Small intestine (tissue), 7 donors: ENCODE measurements at regions not wholly inside any gene's neighbourhood (a gene's known extent, or its start where the extent isn't known, plus 50 kb on each side); places are given as distances from the start of the nearest gene placed in this dataset.
"Not testable (repeated sequence)": the region's sequence is repeated elsewhere in the genome, so short reads cannot be mapped to it uniquely, and the experiment has no call there.

Experiments
- DNase-seq, 2 donors: peaks; one replicate each; pipeline versions ENCODE4 v3.0.0 to v3.0.0-alpha.2; 2013
- FAIRE-seq: peaks from 2 replicates; lab custom pipeline; 2012; peaks lifted over from hg19 to GRCh38; lab: Jason Lieb, UNC
- H3K27ac ChIP-seq, 3 donors: one replicate each; pipeline ENCODE4 v1.5.1; 2013; ENCODE audit warnings: low read length in 2 of 3, mild to moderate bottlenecking in 2 of 3, control low read depth in 1 of 3, inconsistent platforms in 1 of 3, low read depth in 1 of 3, moderate library complexity in 1 of 3
- H3K27me3 ChIP-seq, 3 donors: one replicate each; pipeline ENCODE4 v1.6.1; 2013; ENCODE audit warnings: low read length in 3 of 3, inconsistent platforms in 1 of 3; ENCODE audit not compliant: control insufficient read depth in 3 of 3, insufficient read depth in 3 of 3
- H3K36me3 ChIP-seq, 3 donors: one replicate each; pipeline ENCODE4 v1.6.1; 2013; ENCODE audit warnings: low read length in 3 of 3, inconsistent platforms in 1 of 3, low read depth in 1 of 3, mild to moderate bottlenecking in 1 of 3, moderate library complexity in 1 of 3; ENCODE audit not compliant: control insufficient read depth in 3 of 3, insufficient read depth in 2 of 3
- H3K4me1 ChIP-seq, 3 donors: one replicate each; pipeline ENCODE4 v1.6.1; 2013; ENCODE audit warnings: low read length in 2 of 3, inconsistent platforms in 1 of 3, low read depth in 1 of 3, mild to moderate bottlenecking in 1 of 3, moderate library complexity in 1 of 3; ENCODE audit not compliant: control insufficient read depth in 3 of 3, insufficient read depth in 2 of 3
- H3K4me3 ChIP-seq, 3 donors: one replicate each; pipeline ENCODE4 v1.5.1; 2013; ENCODE audit warnings: low read length in 3 of 3, control low read depth in 1 of 3, inconsistent platforms in 1 of 3, low read depth in 1 of 3, mild to moderate bottlenecking in 1 of 3, moderate library complexity in 1 of 3
- H3K9me3 ChIP-seq, 2 donors: one replicate each; pipeline ENCODE4 v1.6.1; 2013; ENCODE audit warnings: low read depth in 1 of 2, low read length in 1 of 2; ENCODE audit not compliant: control insufficient read depth in 2 of 2, insufficient read depth in 1 of 2
- WGBS, 3 donors: extraction: QIAGEN DNeasy Blood & Tissue Kit; methylation state at CpG; one replicate each; pipeline ENCODE4 v1.1.7; 2013; 5-methylcytosine and 5-hydroxymethylcytosine counted together
- donor health status: healthy with polysubstance abuse.
- donor health status: control.
- donor health status: control.
- donor health status: Bipolar disorder and iron deficiency.
- donor health status: healthy.

DNA sequence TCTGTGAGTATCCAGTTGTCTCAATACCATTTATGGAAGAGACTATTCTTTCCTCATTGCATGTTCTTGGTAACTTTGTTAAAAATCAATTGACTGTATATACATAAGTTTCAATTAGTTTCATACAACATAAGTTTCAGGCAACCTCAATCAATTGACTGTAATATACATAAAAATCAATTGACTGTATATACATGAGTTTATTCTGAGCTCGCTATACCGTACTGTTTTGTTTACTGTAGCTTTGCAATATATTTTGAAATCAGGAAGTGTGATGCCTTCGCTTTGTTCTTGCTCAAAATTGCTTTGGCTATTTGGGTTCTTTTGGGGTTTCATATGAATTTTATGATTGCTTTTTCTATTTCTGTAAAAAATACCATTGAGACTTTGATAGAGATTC, 392.0 kb downstream of the BTG1 start:
- Histone ChIP-seq H3K36me3 (no peaks in the 10 kb centered on the region), H3K4me3 (no peak overlapping the region), H3K9me3 (no peaks in the 10 kb centered on the region), H3K27me3 (no peaks in the 10 kb centered on the region), H3K4me1 (no peaks in the 10 kb centered on the region), H3K27ac (no peak overlapping the region)
- FAIRE-seq (no peak), DNase-seq (no peak)
- 96 to 98% (median 97%) methylated on average over 3 of the region's 3 CpGs for WGBS, 3 donors

DNA sequence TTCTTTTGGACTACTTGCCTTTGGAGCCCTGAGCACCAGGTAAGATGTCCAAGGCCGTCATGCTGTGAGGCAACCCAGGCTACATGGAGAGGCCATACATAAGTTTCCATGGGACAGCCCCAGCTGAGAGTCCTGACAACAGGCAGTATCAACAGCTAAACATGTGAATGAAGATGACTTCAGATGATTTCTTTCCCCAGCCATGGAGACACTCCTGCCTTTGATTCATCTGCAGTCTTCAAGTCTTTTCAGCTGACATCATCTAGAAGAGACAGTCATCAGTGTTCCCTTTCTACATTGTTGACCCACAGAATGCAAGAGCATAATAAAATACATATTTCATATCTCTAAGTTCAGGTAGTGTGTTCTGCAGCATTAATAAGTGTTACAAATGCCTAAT, 398.7 kb downstream of the BTG1 start:
- FAIRE-seq (no peak), DNase-seq (no peak)
- no peaks in the 10 kb centered on the region for H3K27me3 ChIP-seq
- no peak overlapping the region for H3K4me3 ChIP-seq
- no peaks in the 10 kb centered on the region for H3K4me1 ChIP-seq
- H3K27ac ChIP-seq, result no peak overlapping the region
- WGBS, 3 donors, result 81 to 92% (median 89%) methylated on average over 1 of the region's 1 CpG
- H3K36me3 ChIP-seq, result no peaks in the 10 kb centered on the region
- H3K9me3 ChIP-seq, result no peaks in the 10 kb centered on the region

DNA sequence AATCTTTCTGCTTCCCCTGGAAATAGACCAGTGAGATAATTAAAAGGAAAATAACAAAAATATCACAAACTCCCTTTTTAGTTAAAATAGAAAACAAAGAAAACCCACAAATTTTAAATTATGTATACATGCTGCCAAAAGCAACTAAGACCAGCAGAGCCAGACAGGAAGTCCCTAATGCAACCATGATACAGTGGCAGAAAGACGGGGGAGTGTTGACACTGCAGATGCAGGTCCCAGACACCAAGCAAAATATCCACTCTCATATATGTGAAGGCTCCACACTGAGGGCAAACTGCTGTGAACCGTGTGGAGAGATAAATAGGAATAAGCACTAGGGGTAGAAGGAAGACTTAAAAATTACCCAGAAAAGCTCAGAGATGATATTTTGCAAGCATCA, 401.0 kb downstream of the BTG1 start:
- Histone ChIP-seq H3K4me1 (no peaks in the 10 kb centered on the region), H3K27ac (no peak overlapping the region), H3K9me3 (no peaks in the 10 kb centered on the region), H3K27me3 (no peaks in the 10 kb centered on the region), H3K4me3 (no peak overlapping the region), H3K36me3 (no peaks in the 10 kb centered on the region)
- FAIRE-seq, result no peak
- DNase-seq, result no peak
- WGBS, 3 donors, result 66 to 82% (median 73%) methylated on average over 2 of the region's 2 CpGs

DNA sequence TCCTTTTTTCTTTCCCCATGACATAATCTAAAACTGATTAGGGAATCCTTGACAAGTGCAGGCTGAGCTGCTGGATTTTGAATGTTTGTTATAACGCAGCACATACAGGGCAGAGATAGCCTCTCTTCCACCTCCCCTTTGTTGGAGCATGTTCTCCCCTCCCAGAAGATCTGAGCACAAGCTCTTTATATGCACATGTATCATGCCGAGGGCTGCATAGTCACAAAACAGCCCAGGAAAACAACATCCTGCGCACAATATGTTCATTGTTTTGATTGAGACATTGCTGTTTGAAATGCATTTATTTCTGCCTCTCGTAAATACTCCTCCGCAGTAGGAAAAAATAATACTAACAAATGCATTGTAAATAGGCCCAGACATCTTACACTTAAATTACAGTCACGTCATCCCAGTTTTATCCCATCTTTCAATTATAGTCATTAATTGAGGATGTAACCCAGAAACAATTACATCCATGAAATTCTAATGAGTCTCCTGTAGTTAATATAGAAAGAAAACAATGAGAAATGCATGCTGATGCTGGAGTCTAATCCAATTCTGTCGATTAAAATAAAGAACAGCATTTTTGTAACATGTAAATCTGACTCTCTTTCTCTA, 401.8 kb downstream of the BTG1 start:
- DNase-seq (no peak), FAIRE-seq (no peak)
- Histone ChIP-seq H3K27ac (no peak overlapping the region), H3K27me3 (no peaks in the 10 kb centered on the region), H3K4me1 (no peaks in the 10 kb centered on the region), H3K4me3 (no peak overlapping the region), H3K9me3 (no peaks in the 10 kb centered on the region), H3K36me3 (no peaks in the 10 kb centered on the region)
- 83 to 93% (median 85%) methylated on average over 7 of the region's 7 CpGs for WGBS, 3 donors

DNA sequence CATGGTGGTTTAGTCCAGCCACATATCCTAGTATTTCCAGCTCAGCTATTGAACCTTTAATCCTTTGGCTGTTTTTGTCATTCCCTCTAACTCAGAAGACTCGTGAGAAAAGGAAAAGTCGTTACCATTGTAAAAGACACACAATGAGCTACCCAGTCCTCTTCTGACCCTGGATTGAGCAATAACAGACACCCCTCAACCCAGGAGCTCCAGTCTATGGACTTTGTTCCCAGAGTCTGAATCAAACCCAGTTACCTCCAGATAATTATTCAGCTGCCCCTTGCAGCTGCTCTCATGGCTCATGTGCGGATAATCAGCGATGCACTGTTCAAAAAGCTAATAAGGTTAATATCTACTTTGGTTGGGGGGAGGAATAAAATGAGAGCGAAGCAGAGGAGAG, 402.4 kb downstream of the BTG1 start:
- DNase-seq (peak in 1 of 2 donors; percentile 32), FAIRE-seq (no peak)
- 15 to 71% (median 46%) methylated on average over 5 of the region's 5 CpGs for WGBS, 3 donors

GRCh38 chr12:91741932-91742331, 403.7 kb downstream of the BTG1 start:
- no peaks in the 10 kb centered on the region for H3K4me1 ChIP-seq
- no peak overlapping the region for H3K4me3 ChIP-seq
- H3K36me3 ChIP-seq, result no peaks in the 10 kb centered on the region
- DNase-seq (no peak), FAIRE-seq (no peak)
- H3K27me3 ChIP-seq, result no peaks in the 10 kb centered on the region
- H3K27ac ChIP-seq, result no peak overlapping the region
- no peaks in the 10 kb centered on the region for H3K9me3 ChIP-seq
- 87 to 97% (median 89%) methylated on average over 2 of the region's 2 CpGs for WGBS, 3 donors

More for the DNA sequence above, 402.4 kb downstream of the BTG1 start:
- H3K4me3 ChIP-seq, result no peak overlapping the region
- H3K27ac ChIP-seq, result no peak overlapping the region
- H3K9me3 ChIP-seq, result no peaks in the 10 kb centered on the region
- no peaks in the 10 kb centered on the region for H3K27me3 ChIP-seq
- H3K36me3 ChIP-seq, result no peaks in the 10 kb centered on the region
- no peaks in the 10 kb centered on the region for H3K4me1 ChIP-seq

DNA sequence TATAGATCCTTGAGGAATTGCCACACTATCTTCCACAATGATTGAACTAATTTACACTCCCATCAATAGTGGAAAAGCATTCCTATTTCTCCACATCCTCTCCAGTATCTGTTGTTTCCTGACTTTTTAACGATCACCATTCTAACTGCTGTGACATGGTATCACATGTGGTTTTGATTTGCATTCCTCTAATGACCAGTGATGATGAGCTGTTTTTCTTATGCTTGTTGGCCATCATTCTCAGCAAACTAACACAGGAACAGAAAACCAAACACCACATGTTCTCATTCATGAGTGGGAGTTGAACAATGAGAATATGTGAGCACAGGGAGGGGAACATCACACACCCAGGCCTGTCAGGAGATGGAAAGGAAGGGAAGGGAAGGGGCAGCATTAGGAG, 411.8 kb downstream of the BTG1 start:
- not testable (repeated sequence) for H3K4me1 ChIP-seq, H3K36me3 ChIP-seq, H3K9me3 ChIP-seq, DNase-seq, H3K27ac ChIP-seq, H3K4me3 ChIP-seq, FAIRE-seq, H3K27me3 ChIP-seq
- 85 to 97% (median 93%) methylated on average over 1 of the region's 1 CpG for WGBS, 3 donors

GRCh38 chr12:91732086-91732485, 413.6 kb downstream of the BTG1 start:
- no peak overlapping the region for H3K27ac ChIP-seq
- WGBS, 3 donors, result 60 to 74% (median 74%) methylated on average over 1 of the region's 1 CpG
- H3K27me3 ChIP-seq, result no peaks in the 10 kb centered on the region
- FAIRE-seq (no peak), DNase-seq (no peak)
- H3K36me3 ChIP-seq, result no peaks in the 10 kb centered on the region
- no peaks in the 10 kb centered on the region for H3K9me3 ChIP-seq
- H3K4me1 ChIP-seq, result no peaks in the 10 kb centered on the region
- no peak overlapping the region for H3K4me3 ChIP-seq

- Histone ChIP-seq H3K27ac (no peak overlapping the region), H3K9me3 (no peaks in the 10 kb centered on the region), H3K27me3 (no peaks in the 10 kb centered on the region), H3K4me1 (no peaks in the 10 kb centered on the region), H3K4me3 (no peak overlapping the region), H3K36me3 (no peaks in the 10 kb centered on the region)
- DNase-seq, result no peak
- FAIRE-seq, result no peak
- 93 to 96% (median 95%) methylated on average over 4 of the region's 4 CpGs for whole genome bisulfite sequencing, 3 donors
These were observed 416.1 kb downstream of the BTG1 start for GRCh38 chr12:91729543-91729942.
